ENCODE measurements at regions not wholly inside any gene's neighbourhood (a gene's known extent, or its start where the extent isn't known, plus 50 kb on each side); places are given as distances from the start of the nearest gene placed in this dataset.
"Not testable (repeated sequence)": the region's sequence is repeated elsewhere in the genome, so short reads cannot be mapped to it uniquely, and the experiment has no call there.

DNA sequence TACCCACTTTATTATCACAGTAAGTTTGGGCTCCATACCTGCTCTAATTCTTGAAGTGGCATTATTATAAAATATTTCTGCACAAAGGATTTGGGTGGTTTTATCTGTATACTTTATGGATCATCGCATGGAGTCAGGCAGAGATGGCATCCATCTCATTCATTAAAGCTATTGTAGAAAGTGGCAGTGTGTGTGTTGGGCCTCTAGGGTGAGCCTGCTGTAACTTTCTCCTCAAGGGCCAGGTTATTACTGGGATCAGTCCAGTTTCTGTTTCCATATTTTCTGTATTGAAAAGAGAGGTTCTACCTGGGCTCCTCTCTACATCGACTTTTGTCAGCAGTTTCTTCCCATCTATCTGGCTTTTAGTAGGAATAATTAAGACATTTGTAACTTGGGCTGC is 511.1 kb downstream of the MMUT start:
- H3K27ac ChIP-seq = no peak overlapping the region
- TF ChIP-seq, protein P1, sequence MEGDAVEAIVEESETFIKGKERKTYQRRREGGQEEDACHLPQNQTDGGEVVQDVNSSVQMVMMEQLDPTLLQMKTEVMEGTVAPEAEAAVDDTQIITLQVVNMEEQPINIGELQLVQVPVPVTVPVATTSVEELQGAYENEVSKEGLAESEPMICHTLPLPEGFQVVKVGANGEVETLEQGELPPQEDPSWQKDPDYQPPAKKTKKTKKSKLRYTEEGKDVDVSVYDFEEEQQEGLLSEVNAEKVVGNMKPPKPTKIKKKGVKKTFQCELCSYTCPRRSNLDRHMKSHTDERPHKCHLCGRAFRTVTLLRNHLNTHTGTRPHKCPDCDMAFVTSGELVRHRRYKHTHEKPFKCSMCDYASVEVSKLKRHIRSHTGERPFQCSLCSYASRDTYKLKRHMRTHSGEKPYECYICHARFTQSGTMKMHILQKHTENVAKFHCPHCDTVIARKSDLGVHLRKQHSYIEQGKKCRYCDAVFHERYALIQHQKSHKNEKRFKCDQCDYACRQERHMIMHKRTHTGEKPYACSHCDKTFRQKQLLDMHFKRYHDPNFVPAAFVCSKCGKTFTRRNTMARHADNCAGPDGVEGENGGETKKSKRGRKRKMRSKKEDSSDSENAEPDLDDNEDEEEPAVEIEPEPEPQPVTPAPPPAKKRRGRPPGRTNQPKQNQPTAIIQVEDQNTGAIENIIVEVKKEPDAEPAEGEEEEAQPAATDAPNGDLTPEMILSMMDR (IDR thresholded peaks at IDR 0.05) = no peak
- no peak for TF ChIP-seq ZFX (IDR thresholded peaks at IDR 0.05; ENCODE audit: borderline replicate concordance)

DNA sequence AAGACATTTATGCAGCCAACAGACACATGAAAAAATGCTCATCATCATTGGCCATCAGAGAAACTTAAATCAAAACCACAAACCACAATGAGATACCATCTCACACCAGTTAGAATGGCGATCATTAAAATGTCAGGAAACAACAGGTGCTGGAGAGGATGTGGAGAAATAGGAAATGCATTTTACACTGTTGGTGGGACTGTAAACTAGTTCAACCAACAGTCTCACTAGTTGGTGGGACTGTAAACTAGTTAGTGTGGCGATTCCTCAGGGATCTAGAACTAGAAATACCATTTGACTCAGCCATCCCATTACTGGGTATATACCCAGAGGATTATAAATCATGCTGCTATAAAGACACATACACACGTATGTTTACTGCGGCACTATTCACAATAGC is 518.8 kb downstream of the MMUT start:
- H3K27ac ChIP-seq = not testable (repeated sequence)

DNA sequence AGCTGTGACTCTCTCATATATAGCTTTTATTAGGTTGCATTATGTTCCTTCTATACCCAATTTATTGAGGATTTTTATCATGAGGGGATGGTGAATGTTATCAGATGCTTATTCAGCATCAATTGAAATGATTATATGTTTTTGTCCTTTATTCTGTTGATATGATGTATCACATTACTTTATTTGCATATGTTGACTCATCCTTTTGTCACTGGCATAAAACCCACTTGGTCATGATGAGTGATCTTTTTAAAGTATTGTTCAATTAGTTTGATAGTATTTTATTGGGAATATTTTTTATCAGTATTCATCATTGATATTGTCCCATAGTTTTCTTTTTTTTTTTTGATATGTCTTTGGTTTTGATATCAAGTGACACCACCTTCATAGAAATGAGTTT is 529.9 kb downstream of the MMUT start:
- TF ChIP-seq, protein P1 (IDR thresholded peaks at IDR 0.05) = no peak
- no peak for TF ChIP-seq ZFX (IDR thresholded peaks at IDR 0.05; ENCODE audit: borderline replicate concordance)
- H3K27ac ChIP-seq = no peak overlapping the region

DNA sequence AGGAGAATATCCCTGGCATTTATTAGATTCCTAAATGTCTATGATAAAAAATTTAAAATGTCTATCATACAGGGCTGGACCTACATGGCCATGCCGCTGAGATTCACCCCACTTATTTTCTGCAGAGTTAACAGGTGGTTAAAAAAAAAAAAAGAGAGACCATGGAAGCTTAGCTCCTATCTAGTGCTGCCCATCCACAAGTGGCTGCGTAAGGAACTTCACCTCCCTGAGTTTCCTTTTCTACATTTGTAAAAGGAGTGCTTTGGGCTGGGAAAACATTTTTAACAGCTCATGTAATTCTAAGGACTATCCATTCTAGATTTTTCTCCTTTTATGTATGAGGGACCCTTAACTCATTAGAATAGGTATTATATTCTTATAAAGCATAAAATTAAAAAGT is 534.1 kb downstream of the MMUT start:
- H3K27ac ChIP-seq = no peak overlapping the region
- TF ChIP-seq ZFX (IDR thresholded peaks at IDR 0.05; ENCODE audit: borderline replicate concordance) = no peak
- TF ChIP-seq, protein P1 (IDR thresholded peaks at IDR 0.05) = no peak

DNA sequence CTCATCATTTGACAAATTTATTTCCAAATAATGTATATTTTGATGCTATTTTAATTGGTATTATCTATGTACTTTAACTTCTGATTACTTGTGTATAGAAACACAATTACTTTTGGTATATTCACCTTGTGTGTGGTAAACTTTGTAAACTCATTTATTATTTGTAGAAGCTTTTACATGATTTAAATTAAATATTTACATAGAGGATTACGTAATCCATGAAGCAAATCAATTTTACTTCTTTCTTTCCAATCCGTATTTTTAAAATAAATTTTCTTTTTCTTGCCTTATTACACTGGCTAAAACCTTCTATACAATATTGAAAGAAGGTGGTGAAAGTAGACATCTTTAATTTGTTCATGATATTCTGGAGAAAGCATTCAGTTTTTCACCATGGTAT is 540.2 kb downstream of the MMUT start:
- no peak overlapping the region for H3K27ac ChIP-seq
- TF ChIP-seq ZFX (IDR thresholded peaks at IDR 0.05; ENCODE audit: borderline replicate concordance) = no peak
- TF ChIP-seq, protein P1 (IDR thresholded peaks at IDR 0.05) = no peak

DNA sequence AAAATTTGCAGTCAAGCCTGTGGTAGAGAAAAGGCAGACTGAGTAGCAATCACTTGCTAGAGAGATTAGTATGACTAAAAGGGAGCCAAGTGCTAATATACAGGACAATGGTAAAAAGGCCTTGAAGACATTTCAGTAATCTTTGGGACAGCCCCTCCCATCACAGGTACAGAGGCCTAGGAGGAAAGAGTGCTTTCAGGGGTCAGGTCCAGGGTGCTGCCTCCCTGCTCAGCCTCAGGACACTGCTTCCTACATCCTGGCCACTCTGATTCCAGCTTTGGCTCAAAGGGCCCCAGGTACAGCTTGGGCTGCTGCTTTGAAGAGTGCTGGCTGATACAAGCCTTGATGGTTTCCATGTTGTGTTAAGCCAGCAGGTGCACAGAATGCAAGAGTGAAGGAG is 543.5 kb downstream of the MMUT start:
- no peak overlapping the region for H3K27ac ChIP-seq
- no peak for TF ChIP-seq ZFX (IDR thresholded peaks at IDR 0.05; ENCODE audit: borderline replicate concordance)
- TF ChIP-seq, protein P1 (IDR thresholded peaks at IDR 0.05) = no peak

DNA sequence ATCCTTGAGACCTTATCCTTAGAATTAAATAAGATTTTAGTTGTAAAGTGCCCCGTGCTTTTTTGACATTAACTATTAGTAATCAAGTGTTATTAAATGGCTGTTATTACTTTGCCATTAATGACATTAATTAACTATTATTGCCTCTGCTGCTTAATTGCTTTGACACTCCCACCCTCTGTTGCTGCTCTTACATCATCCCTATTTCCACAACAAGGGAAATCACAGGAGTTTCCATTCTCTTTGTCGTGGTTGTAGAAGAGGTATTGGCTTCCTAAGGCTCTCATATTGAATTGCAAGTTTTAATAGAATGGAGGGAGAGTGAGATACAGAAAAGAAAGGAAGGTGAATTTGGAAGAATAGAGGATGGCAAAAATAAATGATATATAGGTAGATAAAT is 545.8 kb downstream of the MMUT start:
- TF ChIP-seq, protein P1 (IDR thresholded peaks at IDR 0.05) = no peak
- TF ChIP-seq ZFX (IDR thresholded peaks at IDR 0.05; ENCODE audit: borderline replicate concordance) = no peak
- peak overlapping the region; percentile 79 for H3K27ac ChIP-seq

DNA sequence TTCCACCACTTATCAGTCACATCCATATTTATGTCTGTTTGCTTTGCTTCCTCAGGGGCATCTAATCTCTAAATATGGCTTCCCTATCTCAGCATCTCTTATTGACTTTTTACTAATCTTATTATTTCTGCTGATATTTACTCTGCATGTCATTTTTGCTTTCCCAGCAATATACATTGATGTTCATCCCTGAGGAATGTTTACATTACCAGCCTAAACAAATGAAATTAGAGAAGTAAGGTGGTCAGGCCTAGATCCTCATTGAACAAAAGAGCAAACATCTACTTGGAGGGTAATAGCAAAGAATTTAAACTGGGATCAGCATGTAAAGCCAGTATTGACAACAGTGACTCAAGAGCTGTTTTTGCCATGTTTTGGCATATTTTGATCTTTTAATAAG is 546.4 kb downstream of the MMUT start:
- no peak for TF ChIP-seq ZFX (IDR thresholded peaks at IDR 0.05; ENCODE audit: borderline replicate concordance)
- TF ChIP-seq, protein P1 (IDR thresholded peaks at IDR 0.05) = no peak
- peak overlapping the region; percentile 79 for H3K27ac ChIP-seq
